A673 (cell line): ENCODE measurements at regions not wholly inside any gene's neighbourhood (a gene's known extent, or its start where the extent isn't known, plus 50 kb on each side); places are given as distances from the start of the nearest gene placed in this dataset.

Experiments
- CTCF ChIP-seq: fragments of 300-800, 200-600 bp; sonication (generic); conservative IDR thresholded peaks from 2 replicates; pipeline ENCODE4 v1.5.1; 2017; ENCODE audit warnings: low read depth, mild to moderate bottlenecking, antibody characterized with exemption, low read length, moderate library complexity, mixed read lengths
- EZH2 ChIP-seq: fragments of 200-600 bp; sonication (generic); IDR thresholded peaks from 2 replicates; pipeline ENCODE4 v1.6.1; 2017; ENCODE audit warnings: borderline replicate concordance, low read depth, mild to moderate bottlenecking, mixed read lengths, antibody characterized with exemption, low read length; ENCODE audit not compliant: poor library complexity, severe bottlenecking

DNA sequence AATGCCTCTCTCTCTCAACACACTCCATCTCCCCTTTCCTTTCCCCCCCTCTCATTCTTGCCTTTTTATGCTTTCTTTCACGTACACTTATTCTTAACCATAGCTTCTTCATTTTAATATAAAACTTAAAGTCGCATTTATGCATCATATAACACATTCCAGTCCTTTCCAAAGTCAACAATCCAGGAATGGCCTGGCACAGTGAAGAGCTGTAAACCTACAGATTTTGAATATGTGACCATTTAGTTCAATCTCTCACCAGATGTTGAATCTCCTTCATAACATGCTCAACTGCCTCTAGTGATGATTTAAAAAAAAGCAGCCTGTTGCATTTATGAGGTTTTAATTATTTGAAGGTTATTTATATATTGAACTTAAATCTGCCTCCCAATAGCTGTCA lies 186.2 kb upstream of the GRAMD2B start:
- TF ChIP-seq EZH2 (no peak), CTCF (no peak)
